NAMALWA (cell line): ENCODE measurements at regions not wholly inside any gene's neighbourhood (a gene's known extent, or its start where the extent isn't known, plus 50 kb on each side); places are given as distances from the start of the nearest gene placed in this dataset.
"Not testable (repeated sequence)": the region's sequence is repeated elsewhere in the genome, so short reads cannot be mapped to it uniquely, and the experiment has no call there.

ENCODE experiments used
- DNase-seq: peaks from one replicate; pipeline ENCODE4 v3.0.0-alpha.2; 2015; ENCODE audit warnings: low spot score

GRCh38 chr1:232859216-232859615, 54.0 kb downstream of the MAP10 start:
- DNase-seq: no peak

- no peak for DNase-seq
Observed at GRCh38 chr1:232861107-232861506, 55.9 kb downstream of the MAP10 start.

GRCh38 chr1:232863544-232864275, 58.5 kb downstream of the MAP10 start:
- no peak for DNase-seq

DNA sequence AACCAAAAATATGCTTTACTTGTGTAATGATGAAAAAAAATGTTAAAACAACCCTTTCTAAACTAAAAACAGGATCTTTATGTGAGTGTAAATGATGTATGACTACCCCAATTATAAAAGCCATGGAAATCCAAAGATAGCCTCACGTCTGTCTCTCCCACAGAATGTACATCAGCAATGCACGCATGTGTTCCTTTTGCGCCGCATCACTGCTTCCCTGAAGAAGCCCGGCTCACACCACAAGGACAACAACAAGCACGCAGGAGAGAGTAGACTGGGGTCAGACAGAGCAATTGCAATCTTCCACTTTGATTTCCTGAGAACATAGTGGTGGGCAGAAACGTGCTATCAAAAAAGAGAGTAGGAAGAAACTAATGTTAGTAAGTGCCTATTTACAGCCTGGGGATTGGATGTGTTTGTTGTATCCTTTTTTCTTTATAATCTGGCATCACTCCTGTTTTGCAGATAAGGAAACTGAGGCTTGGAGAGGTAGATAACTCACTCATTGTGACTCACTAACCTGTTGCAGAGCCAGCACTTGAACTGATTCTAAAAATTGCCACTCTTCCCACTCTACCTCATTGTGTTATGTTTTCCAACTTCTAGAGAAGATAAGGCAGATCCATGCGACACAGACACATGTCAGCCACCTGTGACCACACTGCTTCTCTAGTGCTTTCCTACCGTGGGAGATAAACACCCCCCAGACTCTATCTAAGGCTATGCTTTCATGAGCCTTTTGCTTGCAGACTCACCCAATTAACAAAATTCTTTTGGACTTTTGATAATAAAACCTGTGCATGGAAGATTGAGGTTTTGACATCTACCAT, 60.1 kb downstream of the MAP10 start:
- no peak for DNase-seq

- DNase-seq: no peak
Observed at GRCh38 chr1:232868793-232869491, 63.7 kb downstream of the MAP10 start.

GRCh38 chr1:232871291-232871969, 66.2 kb downstream of the MAP10 start:
- not testable (repeated sequence) for DNase-seq

- no peak for DNase-seq
Observed at GRCh38 chr1:232872284-232872683, 67.1 kb downstream of the MAP10 start.

DNA sequence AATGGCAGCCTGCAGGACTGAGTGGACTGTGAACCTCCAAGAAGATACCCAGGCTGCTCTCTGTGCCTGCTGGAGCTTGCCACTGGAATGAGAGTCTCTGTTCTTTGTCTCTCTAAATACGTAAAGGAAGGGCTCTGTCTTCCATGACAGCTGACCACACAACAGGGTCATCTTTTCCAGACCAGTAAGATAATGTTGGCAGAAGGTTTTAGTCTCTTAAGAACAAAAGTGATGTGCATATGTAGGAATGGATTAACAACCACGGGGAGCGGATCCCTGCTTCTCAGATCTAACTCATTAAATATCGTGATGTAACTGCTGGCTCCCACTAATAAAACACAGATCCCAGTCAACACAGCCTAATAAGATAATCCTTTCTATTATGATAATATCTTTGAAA, 67.5 kb downstream of the MAP10 start:
- DNase-seq: no peak

GRCh38 chr1:232873412-232873811, 68.2 kb downstream of the MAP10 start:
- no peak for DNase-seq

DNA sequence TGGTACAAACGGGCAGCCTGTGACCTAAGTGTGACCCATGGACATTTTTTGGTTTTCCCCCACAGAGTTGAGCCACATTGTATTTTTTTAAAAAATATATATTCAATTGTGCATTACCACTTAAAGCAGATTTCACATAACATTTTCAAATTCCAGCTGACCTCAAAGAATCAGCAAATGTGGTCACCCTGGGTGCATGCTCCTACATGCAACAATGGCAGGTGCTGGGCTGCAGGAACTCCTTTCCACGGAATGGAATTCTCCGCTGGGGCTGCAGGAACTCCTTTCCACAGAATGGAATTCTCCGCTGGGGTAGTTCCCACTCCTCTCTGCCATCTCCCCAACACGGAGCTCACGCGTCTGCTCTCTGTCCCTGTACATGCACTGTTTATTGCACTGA, 68.7 kb downstream of the MAP10 start:
- no peak for DNase-seq

GRCh38 chr1:232875536-232875935, 70.3 kb downstream of the MAP10 start:
- no peak for DNase-seq

GRCh38 chr1:232876506-232877364, 71.5 kb downstream of the MAP10 start:
- no peak for DNase-seq

GRCh38 chr1:232877365-232878028, 72.3 kb downstream of the MAP10 start:
- no peak for DNase-seq

DNA sequence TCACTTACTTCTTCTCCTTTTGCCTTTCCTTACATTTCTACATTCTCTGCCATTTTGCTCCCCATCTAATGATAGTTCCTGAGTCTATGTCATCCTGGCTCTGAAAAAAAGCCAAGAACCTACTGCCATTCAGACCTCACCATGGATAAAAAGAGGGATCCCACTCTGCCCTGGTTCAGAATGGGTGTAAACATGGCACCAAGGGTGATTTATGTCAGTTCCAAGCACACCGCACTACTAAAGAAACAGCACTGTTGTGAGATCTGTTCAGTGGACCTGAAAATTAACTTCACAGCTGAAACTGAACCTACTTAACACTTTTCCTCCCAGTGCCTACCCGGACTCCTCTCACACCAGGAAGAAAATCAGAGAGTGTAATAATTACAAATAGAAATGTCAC, 72.3 kb upstream of the NTPCR start:
- no peak for DNase-seq

GRCh38 chr1:232880354-232880753, 70.1 kb upstream of the NTPCR start:
- DNase-seq: peak; percentile 15

DNA sequence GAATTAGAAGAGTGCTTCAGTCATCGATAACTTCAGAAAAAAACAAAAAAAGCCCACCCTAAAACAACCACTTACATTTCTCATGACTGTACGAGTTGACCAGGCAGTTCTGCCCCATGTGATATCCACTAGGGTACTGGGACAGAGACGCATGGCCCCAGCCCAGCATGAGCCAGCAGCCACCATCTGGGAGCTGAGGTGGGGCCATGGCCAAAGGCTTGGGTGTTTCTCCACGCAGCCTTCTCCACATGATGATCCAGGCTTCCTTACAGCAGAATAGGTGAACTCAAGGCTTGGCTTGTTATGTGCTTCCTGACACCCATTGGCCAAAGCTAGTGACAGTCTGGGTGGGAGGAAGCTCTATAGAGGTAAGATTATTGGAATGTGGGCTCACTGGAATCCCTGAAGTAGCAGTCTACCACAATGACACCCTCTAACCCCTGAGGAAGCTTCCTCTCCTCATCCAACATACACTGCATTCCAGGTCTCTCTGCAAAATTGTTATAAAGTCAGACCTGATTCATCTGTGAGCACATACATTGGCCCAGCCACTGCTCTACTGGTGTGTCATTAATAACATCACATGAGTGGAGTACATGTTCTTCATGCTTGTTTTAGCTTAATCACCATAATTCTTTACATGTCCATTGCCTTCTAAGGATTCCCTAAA, 66.3 kb upstream of the NTPCR start:
- DNase-seq: no peak

DNA sequence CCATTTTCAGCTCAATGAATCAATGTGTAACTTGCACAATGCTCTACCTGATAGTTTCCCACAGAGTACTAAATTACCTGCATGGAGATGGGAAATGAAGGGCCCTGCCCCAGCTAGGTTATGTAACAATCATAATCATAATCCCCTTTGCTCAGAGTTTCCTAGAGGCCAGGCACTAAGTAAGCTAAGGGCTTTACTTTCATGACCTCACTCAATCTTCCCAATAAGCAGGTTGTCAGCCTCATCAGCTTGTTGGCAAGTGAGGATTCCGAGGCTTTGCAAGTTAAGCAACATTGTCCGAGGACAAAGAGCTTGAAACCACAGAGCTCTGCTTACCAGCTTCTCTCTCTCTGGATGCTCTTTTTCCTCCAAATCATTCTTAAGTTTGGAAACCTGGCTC, 64.1 kb upstream of the NTPCR start:
- DNase-seq: no peak

GRCh38 chr1:232890340-232890943, 60.0 kb upstream of the NTPCR start:
- no peak for DNase-seq

DNA sequence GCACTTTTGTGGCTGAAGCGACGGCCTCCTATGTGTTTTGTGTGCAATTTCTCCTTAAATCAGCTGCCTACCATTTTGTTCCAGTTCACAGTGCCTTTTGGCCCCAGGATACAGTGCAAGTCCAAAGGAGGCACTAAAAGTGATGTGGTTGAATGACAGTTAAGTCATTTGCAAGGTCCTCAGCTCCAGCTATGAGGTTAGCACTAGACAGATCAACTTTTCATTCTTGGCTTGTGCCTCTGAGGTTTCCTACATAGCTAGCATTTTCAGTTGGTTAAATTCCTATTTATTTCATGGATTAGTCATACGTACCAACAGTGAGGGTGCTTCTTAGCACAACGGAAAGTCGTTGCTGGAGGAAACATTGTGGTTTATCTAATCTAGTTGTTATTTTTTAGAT, 59.3 kb upstream of the NTPCR start:
- DNase-seq: no peak
